T-helper 9 cell (primary cell): ENCODE measurements at regions not wholly inside any gene's neighbourhood (a gene's known extent, or its start where the extent isn't known, plus 50 kb on each side); places are given as distances from the start of the nearest gene placed in this dataset.

Source experiments
- DNase-seq: peaks from one replicate; pipeline ENCODE4 v3.0.0-alpha.2; 2020

- no peak for DNase-seq
These were observed 90.0 kb upstream of the PRR5 start for GRCh38 chr22:44611880-44612496.

- DNase-seq, result no peak
These were observed 91.9 kb upstream of the PRR5 start for GRCh38 chr22:44610071-44610470.

DNA sequence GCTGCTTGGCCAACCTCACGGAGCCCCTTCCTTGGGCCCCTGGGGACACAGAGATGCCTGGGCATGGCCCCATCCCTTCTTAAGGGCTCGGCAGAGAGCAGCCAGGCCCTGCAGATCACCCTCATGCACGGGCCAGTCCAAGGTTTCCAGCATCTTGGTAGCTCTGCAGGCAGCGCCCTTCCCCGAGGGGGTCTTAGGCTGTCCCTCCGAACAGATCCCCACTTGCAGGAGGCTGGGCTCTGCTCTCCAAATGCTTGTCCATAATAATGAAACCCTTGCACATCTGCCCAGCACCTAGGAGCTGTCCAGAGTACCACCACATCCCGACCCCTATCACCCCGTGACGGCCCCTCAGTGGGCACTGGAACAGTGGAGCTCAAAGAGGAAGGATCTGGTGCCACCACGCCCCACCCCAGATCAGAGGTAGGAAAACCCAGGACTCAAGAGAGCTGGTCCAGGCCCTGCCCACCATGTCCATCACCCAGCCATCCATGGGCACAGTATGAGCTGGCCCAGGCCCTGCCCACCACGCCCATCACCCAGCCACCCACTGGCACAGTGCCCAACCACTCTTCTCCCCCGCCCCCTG is 92.5 kb upstream of the PRR5 start:
- DNase-seq, result no peak

- DNase-seq, result no peak
These were observed 93.2 kb upstream of the PRR5 start for GRCh38 chr22:44608597-44609399.

DNA sequence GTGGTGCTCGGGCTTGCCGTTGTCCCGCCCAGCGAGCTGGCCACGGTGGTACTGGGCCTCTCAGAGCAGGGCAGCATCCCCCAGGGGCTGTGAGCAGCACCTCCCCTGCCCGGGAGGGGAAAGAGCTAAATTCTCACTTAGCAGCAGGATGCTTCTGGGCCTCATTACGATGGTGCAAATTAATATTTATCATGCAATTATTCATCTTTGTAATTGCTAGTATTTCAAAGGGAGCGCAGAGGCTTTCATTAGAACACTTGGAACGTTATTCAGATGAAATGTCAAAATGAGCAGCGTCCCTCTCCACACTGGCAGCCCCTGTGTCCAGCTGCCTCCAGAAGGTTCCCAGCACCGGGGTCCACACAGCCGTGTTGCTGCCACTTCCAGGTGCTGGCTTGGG is 95.9 kb upstream of the PRR5 start:
- DNase-seq, result no peak

DNA sequence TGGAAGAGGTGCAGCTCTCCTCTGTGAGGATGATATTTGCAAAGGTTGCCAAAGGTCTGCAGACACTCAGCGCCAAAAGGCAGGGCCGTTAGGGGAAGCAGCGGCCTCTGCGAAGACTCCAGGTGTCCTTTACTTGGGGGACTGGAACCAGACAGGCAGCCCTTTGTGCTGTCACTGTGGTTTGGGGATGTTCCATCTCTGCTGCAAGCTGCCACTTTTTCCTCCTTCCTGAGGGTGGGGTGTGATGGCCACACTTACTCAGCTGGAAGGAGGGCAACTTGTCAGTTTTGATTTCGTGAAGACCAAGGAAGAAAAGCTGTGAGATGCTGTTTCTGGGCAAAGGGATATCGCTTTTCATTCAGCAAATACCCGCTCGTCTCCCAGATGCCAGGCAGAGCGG is 96.5 kb upstream of the PRR5 start:
- no peak for DNase-seq

DNA sequence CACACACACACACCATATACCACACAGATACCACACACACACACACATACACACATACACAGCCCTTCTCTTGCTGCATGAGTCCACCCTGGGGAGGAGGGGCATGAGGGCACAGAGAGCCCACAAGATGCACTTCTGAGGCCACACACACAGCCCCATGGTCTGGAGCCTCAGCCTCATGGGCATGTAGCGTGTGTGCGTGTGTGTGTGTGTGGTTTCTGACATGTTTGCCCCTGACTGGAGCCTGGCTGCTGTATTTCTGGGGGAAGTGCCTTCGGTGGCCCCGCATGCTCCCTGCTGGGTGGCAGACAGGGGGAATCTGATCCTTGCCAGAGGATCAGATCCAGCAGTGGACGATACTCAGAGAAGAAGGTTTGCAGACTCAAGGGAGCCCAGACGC is 97.0 kb upstream of the PRR5 start:
- DNase-seq, result no peak

DNA sequence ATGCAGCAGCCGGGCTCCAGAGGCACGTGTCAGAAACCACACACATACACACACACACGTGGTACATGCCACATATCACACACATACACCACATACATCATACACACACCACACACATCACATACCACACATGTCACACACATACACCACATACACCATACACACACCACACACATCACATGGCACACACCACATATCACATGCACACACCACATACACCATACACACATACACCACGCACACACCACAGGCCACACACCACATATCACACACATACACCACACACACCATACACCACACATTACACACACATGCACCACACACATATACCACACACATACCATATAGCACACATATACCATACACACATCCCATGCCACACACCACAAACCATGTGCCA is 97.5 kb upstream of the PRR5 start:
- no peak for DNase-seq

DNA sequence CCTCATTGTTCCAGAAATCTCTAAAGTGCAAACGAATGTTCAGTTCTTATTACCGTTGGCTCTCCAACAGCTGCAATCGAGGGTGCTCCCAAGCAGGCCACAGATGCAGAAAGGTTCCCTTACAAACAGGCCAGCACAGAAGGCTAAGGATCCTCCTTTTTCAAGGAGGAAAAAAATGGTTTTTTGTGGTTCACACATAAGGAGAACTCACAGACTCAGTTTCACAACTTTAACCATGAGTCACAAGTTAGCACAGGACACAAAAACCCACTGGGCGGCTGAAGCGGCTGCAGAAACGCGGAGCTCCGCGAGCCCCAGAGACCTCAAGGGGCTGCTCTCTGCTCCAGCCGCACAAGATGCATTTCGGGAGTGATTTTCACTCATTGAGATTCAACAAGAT is 98.2 kb upstream of the PRR5 start:
- DNase-seq, result no peak

DNA sequence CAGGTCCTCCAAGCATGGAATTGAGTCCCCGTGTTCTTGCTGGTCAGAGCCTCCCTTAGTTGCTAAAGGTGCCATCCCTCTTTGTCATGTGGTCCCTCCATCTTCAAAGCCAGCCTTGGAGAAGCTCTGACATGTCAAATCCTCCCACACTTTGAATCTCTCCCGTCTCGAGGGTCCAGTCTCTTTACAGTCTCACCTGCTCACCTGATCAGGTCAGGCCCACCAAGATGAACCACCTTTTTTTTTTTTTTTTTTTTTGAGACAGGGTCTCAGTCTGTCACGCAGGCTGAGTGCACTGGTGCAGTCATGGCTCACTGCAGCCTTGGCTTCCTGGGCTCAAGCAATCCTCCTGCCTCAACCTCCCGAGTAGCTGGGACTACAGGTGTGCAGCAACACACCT is 100.3 kb upstream of the PRR5 start:
- no peak for DNase-seq

GRCh38 chr22:44601189-44601588 is 100.8 kb upstream of the PRR5 start:
- DNase-seq, result no peak

- DNase-seq, result no peak
These were observed 101.7 kb upstream of the PRR5 start for GRCh38 chr22:44600207-44600785.

- no peak for DNase-seq
These were observed 101.6 kb upstream of the RTL6 start for GRCh38 chr22:44599500-44600140.

DNA sequence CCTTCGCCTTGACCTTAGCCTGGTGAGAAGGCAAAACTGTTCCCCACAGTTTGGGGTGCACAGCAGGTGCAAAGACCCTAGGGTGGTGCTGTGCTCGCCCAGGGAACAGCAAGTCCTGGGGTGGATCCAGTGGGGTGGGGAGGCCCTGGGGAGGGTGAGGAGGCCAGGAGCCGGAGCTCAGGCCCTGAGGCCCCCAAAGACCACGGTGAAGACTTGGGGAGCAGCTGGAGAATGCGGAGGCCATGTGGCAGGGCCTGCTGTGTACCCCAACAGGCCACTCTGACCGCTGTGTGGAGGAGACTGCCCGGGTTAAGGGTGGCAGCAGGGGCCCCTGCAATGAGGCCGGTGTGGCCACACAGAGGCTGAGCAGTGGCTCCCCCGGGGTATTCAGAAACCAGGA is 101.1 kb upstream of the RTL6 start:
- DNase-seq, result no peak

- no peak for DNase-seq
These were observed 99.6 kb upstream of the RTL6 start for GRCh38 chr22:44597616-44598015.

DNA sequence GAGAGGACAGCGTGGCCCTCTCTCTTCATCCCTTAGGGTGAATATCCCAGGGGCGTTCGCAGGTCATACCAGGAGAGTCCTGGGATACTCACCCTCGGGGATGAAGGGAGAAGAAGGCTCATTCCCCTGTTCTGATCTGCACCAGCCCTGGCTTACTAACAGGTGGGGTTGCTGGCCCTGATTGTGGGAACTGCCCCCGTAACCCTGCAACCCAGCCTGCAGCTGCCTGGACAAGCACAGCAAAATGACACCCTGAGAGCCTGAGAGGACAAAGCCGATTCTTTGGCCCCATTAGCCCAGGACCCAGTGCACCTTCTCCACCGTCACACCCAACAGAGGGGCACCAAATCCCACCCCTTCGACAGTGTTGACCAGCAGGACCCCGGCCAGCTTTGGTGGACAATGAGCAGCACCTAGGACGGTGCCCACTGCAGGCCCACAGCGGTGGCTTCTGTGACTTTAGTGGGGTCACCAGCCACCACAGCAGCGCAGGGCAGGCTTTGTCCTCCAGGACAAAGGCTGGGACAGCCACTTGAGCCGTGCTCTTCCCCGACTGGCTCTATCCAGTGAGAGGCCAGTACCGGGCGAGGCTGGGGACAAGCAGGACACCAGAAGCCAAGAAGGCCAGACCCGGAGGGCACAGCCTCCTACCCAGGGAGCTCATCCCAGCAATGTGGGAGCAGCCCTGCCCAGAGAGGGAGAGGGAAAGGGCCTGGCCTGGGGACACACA is 98.5 kb upstream of the RTL6 start:
- no peak for DNase-seq

GRCh38 chr22:44595841-44596341 is 97.9 kb upstream of the RTL6 start:
- no peak for DNase-seq

DNA sequence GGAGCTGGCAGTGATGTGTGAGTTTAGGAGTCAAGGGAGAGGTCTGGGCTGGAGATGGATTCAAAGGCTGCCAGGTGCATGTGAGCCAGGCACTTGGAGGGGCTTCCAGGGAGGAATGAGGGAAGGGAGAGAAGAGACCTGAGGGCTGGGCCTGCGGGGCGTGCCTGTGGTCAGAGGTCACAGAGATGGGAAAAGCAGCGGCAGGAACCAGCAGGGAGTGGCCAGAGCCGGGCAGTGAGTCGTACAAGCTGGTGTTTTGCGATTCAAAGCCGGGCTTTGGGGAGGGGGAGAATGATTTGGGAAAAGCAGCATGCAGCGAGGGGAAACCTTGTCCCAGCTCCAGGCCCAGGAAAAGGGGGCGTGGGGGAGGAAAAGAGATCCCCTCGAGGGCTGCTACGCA is 96.9 kb upstream of the RTL6 start:
- no peak for DNase-seq

DNA sequence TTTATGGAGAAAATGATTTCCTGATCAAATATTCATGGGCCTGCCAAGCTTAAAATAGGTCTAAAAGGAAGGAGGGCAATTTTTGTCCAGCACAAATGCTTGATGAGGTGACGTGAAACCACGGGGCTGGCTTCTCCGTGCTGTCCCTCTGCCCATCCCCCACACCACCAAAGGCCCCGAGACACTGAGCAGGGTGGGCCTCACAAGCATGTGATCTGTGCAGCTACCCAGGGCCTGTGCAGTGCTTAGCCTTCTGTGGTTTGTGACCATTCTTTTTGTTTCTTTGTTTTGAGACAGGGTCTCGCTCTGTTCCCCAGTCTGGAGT is 94.8 kb upstream of the RTL6 start:
- DNase-seq, result no peak

DNA sequence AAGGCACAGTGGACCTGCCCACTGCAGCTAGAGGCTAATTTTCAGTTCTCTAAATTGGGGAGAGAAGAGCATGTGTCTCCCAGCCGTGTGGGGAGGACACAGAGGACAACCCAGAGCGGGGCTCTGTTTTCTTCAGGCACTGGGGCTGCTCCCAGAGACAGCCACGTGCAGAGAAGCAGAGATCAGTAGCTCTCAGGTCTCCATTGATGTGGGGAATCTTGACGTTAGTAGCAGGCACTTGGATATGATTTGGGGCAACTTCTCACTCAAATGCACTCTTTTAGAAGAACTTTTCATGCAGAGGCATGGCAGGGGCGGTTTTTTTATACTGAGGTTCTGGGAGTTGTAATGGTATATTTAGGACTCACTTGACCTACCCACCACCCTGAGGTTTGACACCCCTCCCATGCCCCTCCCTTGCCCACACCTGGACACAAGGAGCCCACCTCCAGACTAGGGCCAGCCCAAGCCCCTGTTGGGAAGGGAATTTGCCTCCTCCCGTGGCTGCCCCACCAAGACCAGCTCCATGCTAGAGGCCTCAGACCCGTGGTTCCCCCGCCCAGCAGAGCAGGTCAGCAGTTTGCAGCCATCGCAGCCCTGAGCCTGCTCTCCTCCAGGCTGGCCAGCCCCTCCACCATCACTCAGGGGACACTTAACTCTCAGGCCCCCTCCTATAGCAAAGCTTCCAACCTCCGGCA is 94.2 kb upstream of the RTL6 start:
- DNase-seq, result no peak

GRCh38 chr22:44591146-44591790 is 93.2 kb upstream of the RTL6 start:
- DNase-seq, result no peak

DNA sequence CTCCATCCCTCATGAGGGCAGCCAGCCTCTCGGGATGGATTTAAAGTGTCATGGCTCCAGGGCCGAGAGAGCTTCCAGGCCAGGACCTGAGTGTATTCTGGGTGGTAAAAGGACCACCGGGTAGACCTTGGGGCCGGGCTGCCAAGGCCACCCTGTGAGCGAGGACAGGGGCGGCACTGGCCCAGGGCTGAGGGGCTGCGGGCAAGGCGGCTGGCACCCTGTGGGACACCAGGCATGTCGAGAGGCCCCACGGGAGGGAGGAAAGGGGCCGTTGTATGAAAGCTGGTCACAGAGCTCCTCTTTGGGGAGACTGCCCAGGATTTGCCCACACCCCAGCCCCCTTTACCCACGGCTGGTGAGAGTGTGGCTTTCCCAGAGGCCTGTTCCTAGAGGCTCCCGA is 92.3 kb upstream of the RTL6 start:
- no peak for DNase-seq
